Kidney (tissue), 13 donors: ENCODE measurements at regions not wholly inside any gene's neighbourhood (a gene's known extent, or its start where the extent isn't known, plus 50 kb on each side); places are given as distances from the start of the nearest gene placed in this dataset.

ENCODE experiments used
- DNase-seq, 5 donors: peaks; one replicate each; pipeline ENCODE4 v3.0.0-alpha.2; 2013 to 2020
- FAIRE-seq: peaks from 2 replicates; lab custom pipeline; 2012; peaks lifted over from hg19 to GRCh38; lab: Jason Lieb, UNC
- H3K27ac ChIP-seq, 2 donors: one replicate each; pipeline ENCODE4 v1.7.0; 2013; ENCODE audit warnings: low read depth in 2 of 2, low read length in 2 of 2, inconsistent platforms in 1 of 2
- H3K27me3 ChIP-seq: one replicate; pipeline ENCODE4 v1.7.1; 2013; ENCODE audit warnings: low read length, inconsistent platforms; ENCODE audit not compliant: control insufficient read depth, insufficient read depth
- H3K36me3 ChIP-seq, 3 donors: one replicate each; pipeline versions ENCODE4 v1.7.0 to v1.7.1; 2013; ENCODE audit warnings: low read length in 3 of 3, control low read depth in 1 of 3, inconsistent platforms in 1 of 3; ENCODE audit not compliant: insufficient read depth in 3 of 3, control insufficient read depth in 2 of 3
- H3K4me1 ChIP-seq, 3 donors: one replicate each; pipeline versions ENCODE4 v1.7.0 to v1.7.1; 2013; ENCODE audit warnings: low read length in 3 of 3, inconsistent platforms in 1 of 3, low read depth in 1 of 3; ENCODE audit not compliant: control insufficient read depth in 2 of 3, insufficient read depth in 2 of 3
- H3K4me3 ChIP-seq, 3 donors: one replicate each; pipeline versions ENCODE4 v1.7.0 to v1.8.1; 2013; ENCODE audit warnings: low read length in 3 of 3, control low read depth in 1 of 3, inconsistent platforms in 1 of 3
- H3K9ac ChIP-seq, 3 donors: one replicate each; pipeline versions ENCODE4 v1.7.0 to v1.7.1; 2013; ENCODE audit warnings: low read length in 3 of 3, control low read depth in 1 of 3, inconsistent platforms in 1 of 3
- H3K9me3 ChIP-seq, 3 donors: one replicate each; pipeline versions ENCODE4 v1.7.0 to v1.7.1; 2013; ENCODE audit warnings: low read length in 3 of 3, control low read depth in 1 of 3, inconsistent platforms in 1 of 3; ENCODE audit not compliant: control insufficient read depth in 2 of 3, insufficient read depth in 1 of 3
- intact Hi-C: fragments of 100-400 bp; cut with DNase I; formaldehyde crosslinking; loops from one replicate; pipeline ENCODE4 v1.11.1; 2022
- TF ChIP-seq, protein P1 (sequence below): IDR thresholded peaks from 3 replicates; pipeline ENCODE4 v1.5.1; 2012; ENCODE audit warnings: mild to moderate bottlenecking, moderate library complexity, borderline replicate concordance; ENCODE audit not compliant: insufficient read depth; ENCODE audit errors: extremely low read depth
- donor health status: control.
- donor health status: control.
- donor health status: control.
- donor health status: control.
- donor health status: control.
- donor health status: DM: yes; HTN: yes; CAD: no.
- donor health status: Normal renal cell carcinoma (clear cell type).

DNA sequence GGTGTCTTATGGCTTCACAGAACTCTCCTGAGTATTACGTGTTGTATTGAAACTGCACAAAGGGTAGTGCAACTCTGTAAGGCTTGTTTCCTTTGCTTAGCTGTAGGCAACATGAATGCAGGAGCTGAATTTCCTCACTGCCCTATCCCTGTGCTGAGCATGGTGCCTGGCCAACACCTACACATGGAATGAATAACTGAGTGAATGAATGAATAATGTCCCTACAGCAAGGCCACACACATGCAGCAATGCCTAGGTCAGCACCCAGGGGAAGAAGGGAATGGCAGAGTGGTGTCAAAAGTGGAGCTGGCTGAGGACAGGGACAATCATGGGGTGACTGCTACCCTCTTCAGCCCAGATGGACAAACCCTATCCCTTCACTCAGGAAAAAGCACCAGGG, 655.9 kb downstream of the PTPRU start:
- Histone ChIP-seq H3K27ac (no peak overlapping the region), H3K4me1 (no peaks in the 10 kb centered on the region), H3K36me3 (no peaks in the 10 kb centered on the region), H3K27me3 (no peaks in the 10 kb centered on the region), H3K4me3 (no peak overlapping the region), H3K9me3 (no peaks in the 10 kb centered on the region), H3K9ac (no peak overlapping the region)
- FAIRE-seq (no peak), DNase-seq (no peak)
- intact Hi-C loops = no loop called here
- TF ChIP-seq, protein P1, sequence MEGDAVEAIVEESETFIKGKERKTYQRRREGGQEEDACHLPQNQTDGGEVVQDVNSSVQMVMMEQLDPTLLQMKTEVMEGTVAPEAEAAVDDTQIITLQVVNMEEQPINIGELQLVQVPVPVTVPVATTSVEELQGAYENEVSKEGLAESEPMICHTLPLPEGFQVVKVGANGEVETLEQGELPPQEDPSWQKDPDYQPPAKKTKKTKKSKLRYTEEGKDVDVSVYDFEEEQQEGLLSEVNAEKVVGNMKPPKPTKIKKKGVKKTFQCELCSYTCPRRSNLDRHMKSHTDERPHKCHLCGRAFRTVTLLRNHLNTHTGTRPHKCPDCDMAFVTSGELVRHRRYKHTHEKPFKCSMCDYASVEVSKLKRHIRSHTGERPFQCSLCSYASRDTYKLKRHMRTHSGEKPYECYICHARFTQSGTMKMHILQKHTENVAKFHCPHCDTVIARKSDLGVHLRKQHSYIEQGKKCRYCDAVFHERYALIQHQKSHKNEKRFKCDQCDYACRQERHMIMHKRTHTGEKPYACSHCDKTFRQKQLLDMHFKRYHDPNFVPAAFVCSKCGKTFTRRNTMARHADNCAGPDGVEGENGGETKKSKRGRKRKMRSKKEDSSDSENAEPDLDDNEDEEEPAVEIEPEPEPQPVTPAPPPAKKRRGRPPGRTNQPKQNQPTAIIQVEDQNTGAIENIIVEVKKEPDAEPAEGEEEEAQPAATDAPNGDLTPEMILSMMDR = no peak

DNA sequence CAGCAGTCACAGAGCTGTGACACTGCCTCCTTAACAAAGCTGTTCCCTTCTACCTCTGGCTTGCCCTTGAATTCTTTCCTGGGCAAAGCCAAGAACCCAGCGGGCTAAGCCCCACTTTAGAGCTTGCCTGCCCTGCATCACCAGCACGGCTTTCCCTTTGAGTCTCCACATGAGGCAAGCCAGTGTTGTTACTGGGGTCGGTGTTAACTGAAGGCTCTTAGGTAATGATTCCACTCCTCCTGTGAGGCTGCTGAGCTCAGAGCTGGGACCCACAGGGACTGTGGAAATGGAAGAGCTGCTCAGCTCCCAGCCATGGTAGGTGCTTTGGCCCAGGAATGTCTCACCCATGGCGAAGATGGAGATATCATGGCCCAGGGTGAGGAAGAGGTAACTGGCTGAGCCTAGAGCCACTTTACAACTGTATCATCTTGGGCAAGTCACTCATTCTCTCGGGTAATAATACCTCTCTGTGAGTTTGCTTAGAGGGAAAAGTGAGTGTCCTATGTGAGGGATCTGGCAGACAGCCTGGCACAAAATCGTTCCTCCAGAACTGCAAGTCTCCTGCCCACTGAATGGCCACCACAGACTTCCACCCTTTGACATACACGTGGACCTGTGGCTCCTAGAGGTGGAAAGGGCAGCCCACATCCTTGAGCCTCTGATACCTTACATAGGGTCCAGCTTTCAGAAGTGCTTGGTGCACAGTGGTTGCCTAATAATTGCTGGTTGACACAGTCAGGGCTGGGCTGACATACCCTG, 654.1 kb downstream of the PTPRU start:
- Histone ChIP-seq H3K9ac (no peak overlapping the region), H3K4me3 (no peak overlapping the region), H3K36me3 (no peaks in the 10 kb centered on the region), H3K9me3 (no peaks in the 10 kb centered on the region), H3K27me3 (no peaks in the 10 kb centered on the region), H3K4me1 (no peaks in the 10 kb centered on the region), H3K27ac (no peak overlapping the region)
- intact Hi-C loops = no loop called here
- TF ChIP-seq, protein P1 = no peak
- no peak for DNase-seq
- no peak for FAIRE-seq

DNA sequence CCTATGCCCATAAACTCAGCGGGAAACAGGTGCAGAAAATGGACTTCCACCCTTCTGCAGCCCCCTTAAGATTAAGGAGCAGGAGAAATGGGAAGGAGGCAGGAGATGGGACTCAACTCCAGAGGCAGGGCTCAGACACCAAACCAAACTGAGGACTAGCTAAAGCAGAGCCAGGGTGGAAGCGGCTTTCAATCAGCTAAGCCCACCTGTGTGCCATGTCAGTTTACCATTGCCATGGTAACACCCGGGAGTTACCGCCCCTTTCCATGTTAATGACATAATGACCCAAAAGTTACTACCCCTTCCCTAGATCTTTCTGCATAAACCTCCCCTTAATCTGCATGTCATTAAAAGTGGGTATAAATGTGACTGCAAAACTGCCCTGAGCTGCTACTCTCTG, 653.5 kb downstream of the PTPRU start:
- Histone ChIP-seq H3K9me3 (no peaks in the 10 kb centered on the region), H3K4me1 (no peaks in the 10 kb centered on the region), H3K4me3 (no peak overlapping the region), H3K9ac (no peak overlapping the region), H3K27ac (no peak overlapping the region), H3K27me3 (no peaks in the 10 kb centered on the region), H3K36me3 (no peaks in the 10 kb centered on the region)
- no peak for DNase-seq
- intact Hi-C loops = no loop called here
- no peak for FAIRE-seq
- TF ChIP-seq, protein P1 = no peak
